ENCODE measurements at regions not wholly inside any gene's neighbourhood (a gene's known extent, or its start where the extent isn't known, plus 50 kb on each side); places are given as distances from the start of the nearest gene placed in this dataset.

GRCh38 chr10:2623675-2624274 lies 443.6 kb upstream of the PFKP start:
- peaks cover 31% of the 10 kb centered on the region for H3K4me1 ChIP-seq (ENCODE audit: insufficient read depth, low read length)
- no peak overlapping the region for H3K9ac ChIP-seq (ENCODE audit: low read depth, low read length)
- no peak overlapping the region for H3K4me3 ChIP-seq (ENCODE audit: low read length)
- H3K36me3 ChIP-seq (ENCODE audit: insufficient read depth, low read length) = no peaks in the 10 kb centered on the region
- no peaks in the 10 kb centered on the region for H3K27me3 ChIP-seq (ENCODE audit: insufficient read depth, low read length)
- H3K27ac ChIP-seq (ENCODE audit: low read depth, low read length) = no peak overlapping the region
- no peaks in the 10 kb centered on the region for H3K9me3 ChIP-seq (ENCODE audit: insufficient read depth, low read depth, low read length)
- WGBS = 96% methylated on average over 12 of the region's 12 CpGs

GRCh38 chr10:2620827-2621521 lies 446.4 kb upstream of the PFKP start:
- Histone ChIP-seq H3K4me3 (ENCODE audit: low read length) (no peak overlapping the region), H3K36me3 (ENCODE audit: insufficient read depth, low read length) (no peaks in the 10 kb centered on the region), H3K4me1 (ENCODE audit: insufficient read depth, low read length) (peaks cover 19% of the 10 kb centered on the region), H3K27me3 (ENCODE audit: insufficient read depth, low read length) (no peaks in the 10 kb centered on the region), H3K27ac (ENCODE audit: low read depth, low read length) (peak overlapping the region; percentile 61; the same call in 1 of the 2 replicates), H3K9me3 (ENCODE audit: insufficient read depth, low read depth, low read length) (no peaks in the 10 kb centered on the region), H3K9ac (ENCODE audit: low read depth, low read length) (no peak overlapping the region)
- whole genome bisulfite sequencing = 55% methylated on average over 5 of the region's 5 CpGs

GRCh38 chr10:2619916-2620315 lies 447.4 kb upstream of the PFKP start:
- no peak overlapping the region for H3K27ac ChIP-seq (ENCODE audit: low read depth, low read length)
- no peaks in the 10 kb centered on the region for H3K27me3 ChIP-seq (ENCODE audit: insufficient read depth, low read length)
- no peak overlapping the region for H3K9ac ChIP-seq (ENCODE audit: low read depth, low read length)
- no peak overlapping the region for H3K4me3 ChIP-seq (ENCODE audit: low read length)
- no peaks in the 10 kb centered on the region for H3K36me3 ChIP-seq (ENCODE audit: insufficient read depth, low read length)
- H3K4me1 ChIP-seq (ENCODE audit: insufficient read depth, low read length) = peaks cover 19% of the 10 kb centered on the region
- 74% methylated on average over 4 of the region's 4 CpGs for WGBS
- H3K9me3 ChIP-seq (ENCODE audit: insufficient read depth, low read depth, low read length) = no peaks in the 10 kb centered on the region

- Histone ChIP-seq H3K27me3 (ENCODE audit: insufficient read depth, low read length) (no peaks in the 10 kb centered on the region), H3K9me3 (ENCODE audit: insufficient read depth, low read depth, low read length) (no peaks in the 10 kb centered on the region), H3K4me3 (ENCODE audit: low read length) (no peak overlapping the region), H3K27ac (ENCODE audit: low read depth, low read length) (no peak overlapping the region), H3K36me3 (ENCODE audit: insufficient read depth, low read length) (no peaks in the 10 kb centered on the region), H3K4me1 (ENCODE audit: insufficient read depth, low read length) (peaks cover 19% of the 10 kb centered on the region), H3K9ac (ENCODE audit: low read depth, low read length) (no peak overlapping the region)
- WGBS = 53% methylated on average over 4 of the region's 4 CpGs
Measured at GRCh38 chr10:2619472-2619871, 447.9 kb upstream of the PFKP start.

GRCh38 chr10:2618690-2619089 lies 448.7 kb upstream of the PFKP start:
- peaks cover 19% of the 10 kb centered on the region for H3K4me1 ChIP-seq (ENCODE audit: insufficient read depth, low read length)
- no peak overlapping the region for H3K4me3 ChIP-seq (ENCODE audit: low read length)
- no peak overlapping the region for H3K9ac ChIP-seq (ENCODE audit: low read depth, low read length)
- no peaks in the 10 kb centered on the region for H3K27me3 ChIP-seq (ENCODE audit: insufficient read depth, low read length)
- no peak overlapping the region for H3K27ac ChIP-seq (ENCODE audit: low read depth, low read length)
- 91% methylated on average over 5 of the region's 5 CpGs for WGBS
- H3K9me3 ChIP-seq (ENCODE audit: insufficient read depth, low read depth, low read length) = no peaks in the 10 kb centered on the region
- no peaks in the 10 kb centered on the region for H3K36me3 ChIP-seq (ENCODE audit: insufficient read depth, low read length)

GRCh38 chr10:2616215-2616614 lies 451.1 kb upstream of the PFKP start:
- no peaks in the 10 kb centered on the region for H3K36me3 ChIP-seq (ENCODE audit: insufficient read depth, low read length)
- 93% methylated on average over 3 of the region's 3 CpGs for WGBS

GRCh38 chr10:2611603-2612002 lies 455.7 kb upstream of the PFKP start:
- H3K9me3 ChIP-seq (ENCODE audit: insufficient read depth, low read depth, low read length) = no peaks in the 10 kb centered on the region
- H3K36me3 ChIP-seq (ENCODE audit: insufficient read depth, low read length) = no peaks in the 10 kb centered on the region
- H3K27ac ChIP-seq (ENCODE audit: low read depth, low read length) = no peak overlapping the region
- peaks cover 12% of the 10 kb centered on the region; the same call in 1 of the 2 replicates for H3K4me1 ChIP-seq (ENCODE audit: insufficient read depth, low read length)
- H3K4me3 ChIP-seq (ENCODE audit: low read length) = no peak overlapping the region
- H3K9ac ChIP-seq (ENCODE audit: low read depth, low read length) = no peak overlapping the region
- WGBS = 79% methylated on average over 4 of the region's 4 CpGs
- no peaks in the 10 kb centered on the region for H3K27me3 ChIP-seq (ENCODE audit: insufficient read depth, low read length)

More at GRCh38 chr10:2616215-2616614, 451.1 kb upstream of the PFKP start:
- Histone ChIP-seq H3K27ac (ENCODE audit: low read depth, low read length) (no peak overlapping the region), H3K9ac (ENCODE audit: low read depth, low read length) (no peak overlapping the region), H3K9me3 (ENCODE audit: insufficient read depth, low read depth, low read length) (no peaks in the 10 kb centered on the region), H3K27me3 (ENCODE audit: insufficient read depth, low read length) (no peaks in the 10 kb centered on the region), H3K4me1 (ENCODE audit: insufficient read depth, low read length) (peaks cover 11% of the 10 kb centered on the region), H3K4me3 (ENCODE audit: low read length) (no peak overlapping the region)

GRCh38 chr10:2610946-2611345 lies 456.4 kb upstream of the PFKP start:
- no peaks in the 10 kb centered on the region for H3K27me3 ChIP-seq (ENCODE audit: insufficient read depth, low read length)
- WGBS = 86% methylated on average over 5 of the region's 5 CpGs

GRCh38 chr10:2604891-2605290 lies 462.5 kb upstream of the PFKP start:
- no peaks in the 10 kb centered on the region for H3K36me3 ChIP-seq (ENCODE audit: insufficient read depth, low read length)
- no peaks in the 10 kb centered on the region; the same call in 1 of the 2 replicates for H3K9me3 ChIP-seq (ENCODE audit: insufficient read depth, low read depth, low read length)
- no peaks in the 10 kb centered on the region for H3K4me1 ChIP-seq (ENCODE audit: insufficient read depth, low read length)
- 98% methylated on average over 2 of the region's 3 CpGs for WGBS
- no peak overlapping the region for H3K27ac ChIP-seq (ENCODE audit: low read depth, low read length)
- no peak overlapping the region for H3K9ac ChIP-seq (ENCODE audit: low read depth, low read length)
- H3K27me3 ChIP-seq (ENCODE audit: insufficient read depth, low read length) = no peaks in the 10 kb centered on the region
- H3K4me3 ChIP-seq (ENCODE audit: low read length) = no peak overlapping the region

More at GRCh38 chr10:2610946-2611345, 456.4 kb upstream of the PFKP start:
- peaks cover 12% of the 10 kb centered on the region; the same call in 1 of the 2 replicates for H3K4me1 ChIP-seq (ENCODE audit: insufficient read depth, low read length)
- no peak overlapping the region for H3K9ac ChIP-seq (ENCODE audit: low read depth, low read length)
- H3K36me3 ChIP-seq (ENCODE audit: insufficient read depth, low read length) = no peaks in the 10 kb centered on the region
- H3K4me3 ChIP-seq (ENCODE audit: low read length) = no peak overlapping the region
- H3K9me3 ChIP-seq (ENCODE audit: insufficient read depth, low read depth, low read length) = no peaks in the 10 kb centered on the region; the same call in 1 of the 2 replicates
- H3K27ac ChIP-seq (ENCODE audit: low read depth, low read length) = no peak overlapping the region

- no peak overlapping the region for H3K9ac ChIP-seq (ENCODE audit: low read depth, low read length)
- no peaks in the 10 kb centered on the region for H3K9me3 ChIP-seq (ENCODE audit: insufficient read depth, low read depth, low read length)
- no peaks in the 10 kb centered on the region for H3K36me3 ChIP-seq (ENCODE audit: insufficient read depth, low read length)
- no peak overlapping the region for H3K4me3 ChIP-seq (ENCODE audit: low read length)
- 87% methylated on average over 9 of the region's 9 CpGs for WGBS
- H3K27me3 ChIP-seq (ENCODE audit: insufficient read depth, low read length) = no peaks in the 10 kb centered on the region
- H3K4me1 ChIP-seq (ENCODE audit: insufficient read depth, low read length) = no peaks in the 10 kb centered on the region
- H3K27ac ChIP-seq (ENCODE audit: low read depth, low read length) = no peak overlapping the region
Measured at GRCh38 chr10:2599571-2599970, 467.8 kb upstream of the PFKP start.

- WGBS = 66% methylated on average over 4 of the region's 4 CpGs
- no peaks in the 10 kb centered on the region for H3K4me1 ChIP-seq (ENCODE audit: insufficient read depth, low read length)
- H3K4me3 ChIP-seq (ENCODE audit: low read length) = no peak overlapping the region
- no peak overlapping the region for H3K27ac ChIP-seq (ENCODE audit: low read depth, low read length)
- no peaks in the 10 kb centered on the region for H3K27me3 ChIP-seq (ENCODE audit: insufficient read depth, low read length)
- H3K36me3 ChIP-seq (ENCODE audit: insufficient read depth, low read length) = no peaks in the 10 kb centered on the region
- no peak overlapping the region for H3K9ac ChIP-seq (ENCODE audit: low read depth, low read length)
- H3K9me3 ChIP-seq (ENCODE audit: insufficient read depth, low read depth, low read length) = no peaks in the 10 kb centered on the region
Measured at GRCh38 chr10:2592360-2593160, 474.8 kb upstream of the PFKP start.

Data from HUES64 (cell line).